HepG2 (cell line): ENCODE measurements at regions not wholly inside any gene's neighbourhood (a gene's known extent, or its start where the extent isn't known, plus 50 kb on each side); places are given as distances from the start of the nearest gene placed in this dataset.

Experiments
- CHD2 ChIP-seq: IDR thresholded peaks from 2 replicates; pipeline ENCODE4 v1.6.1; 2011; ENCODE audit warnings: low read depth, low read length, improper control_type of control experiment
- EP300 ChIP-seq, 3 experiments: sonication (generic) in 1 of 3; formaldehyde crosslinking in 1 of 3; IDR thresholded peaks; 2 replicates each; pipeline versions ENCODE4 v1.5.1 to v1.6.1; 2011 to 2020; ENCODE audit warnings: low read depth in 2 of 3, low read length in 2 of 3, borderline replicate concordance in 1 of 3, improper control_type of control experiment in 1 of 3, mild to moderate bottlenecking in 1 of 3, missing genetic modification reagents in 1 of 3, moderate library complexity in 1 of 3
- ESRRA ChIP-seq: sonication (generic); formaldehyde crosslinking; IDR thresholded peaks from 2 replicates; pipeline ENCODE4 v1.5.1; 2020; ENCODE audit warnings: mild to moderate bottlenecking, low read depth, missing genetic modification reagents
- NAIF1 ChIP-seq: sonication (generic); formaldehyde crosslinking; IDR thresholded peaks from 2 replicates; pipeline ENCODE4 v1.5.0; 2020; ENCODE audit warnings: mild to moderate bottlenecking, missing genetic modification reagents, borderline replicate concordance
- NR3C1 ChIP-seq: sonication (generic); formaldehyde crosslinking; IDR thresholded peaks from 2 replicates; pipeline ENCODE4 v1.4.0; 2020; ENCODE audit warnings: missing genetic modification reagents
- POLR2A ChIP-seq, 2 experiments: IDR thresholded peaks; 2 replicates each; pipeline ENCODE4 v1.6.1; 2011; ENCODE audit warnings: low read depth in 2 of 2, low read length in 2 of 2, mild to moderate bottlenecking in 1 of 2, moderate library complexity in 1 of 2; ENCODE audit not compliant: insufficient read depth in 1 of 2
- PPARG ChIP-seq: conservative IDR thresholded peaks from 2 replicates; pipeline ENCODE4 v1.6.1; 2016; ENCODE audit warnings: missing biosample characterization, missing genetic modification reagents
- TRIM24 ChIP-seq: sonication (generic); formaldehyde crosslinking; IDR thresholded peaks from 2 replicates; pipeline ENCODE4 v1.8.0; 2022; ENCODE audit warnings: mild to moderate bottlenecking, missing genetic modification reagents
- ZFP36 ChIP-seq: fragments of 150-350 bp; IDR thresholded peaks from 2 replicates; pipeline ENCODE4 v1.6.1; 2018; ENCODE audit warnings: borderline replicate concordance, low read length, low read depth; ENCODE audit not compliant: partially characterized antibody
- TF ChIP-seq, protein P1 (sequence below): IDR thresholded peaks from 2 replicates; pipeline ENCODE4 v1.6.1; 2016
- TF ChIP-seq, protein P2 (sequence below): sonication (generic); formaldehyde crosslinking; IDR thresholded peaks from 2 replicates; pipeline ENCODE4 v1.5.0; 2020; ENCODE audit warnings: mild to moderate bottlenecking, missing genetic modification reagents, moderate library complexity
- TF ChIP-seq, protein P3 (sequence below): IDR thresholded peaks from 2 replicates; pipeline ENCODE4 v1.6.1; 2016; ENCODE audit warnings: low read depth, control low read depth
- TF ChIP-seq, protein P4 (sequence below): sonication (generic); formaldehyde crosslinking; conservative IDR thresholded peaks from 2 replicates; pipeline ENCODE4 v1.4.0; 2020; ENCODE audit warnings: missing genetic modification reagents
- TF ChIP-seq, protein P5 (sequence below): sonication (generic); formaldehyde crosslinking; IDR thresholded peaks from 2 replicates; pipeline ENCODE4 v1.4.0; 2020; ENCODE audit warnings: mild to moderate bottlenecking, missing genetic modification reagents

DNA sequence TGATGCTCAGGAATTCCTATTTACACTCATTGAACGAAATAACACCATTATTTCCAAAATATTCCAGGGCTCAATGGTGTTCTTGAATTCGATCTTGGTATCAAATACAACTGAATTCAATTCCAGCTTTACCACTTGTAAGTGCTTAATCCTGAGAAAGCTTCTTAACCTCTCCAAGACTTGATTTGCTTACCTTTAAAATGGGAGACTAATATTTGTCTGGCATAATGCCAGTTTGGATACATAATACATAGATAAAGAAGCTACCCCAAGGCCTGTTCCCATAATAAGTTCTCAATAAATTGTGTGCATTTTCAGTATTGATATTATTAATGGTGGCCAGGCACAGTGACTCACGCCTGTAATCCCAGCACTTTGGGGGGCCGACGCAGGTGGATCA, 368.9 kb upstream of the MAF start:
- TF ChIP-seq, protein P1, sequence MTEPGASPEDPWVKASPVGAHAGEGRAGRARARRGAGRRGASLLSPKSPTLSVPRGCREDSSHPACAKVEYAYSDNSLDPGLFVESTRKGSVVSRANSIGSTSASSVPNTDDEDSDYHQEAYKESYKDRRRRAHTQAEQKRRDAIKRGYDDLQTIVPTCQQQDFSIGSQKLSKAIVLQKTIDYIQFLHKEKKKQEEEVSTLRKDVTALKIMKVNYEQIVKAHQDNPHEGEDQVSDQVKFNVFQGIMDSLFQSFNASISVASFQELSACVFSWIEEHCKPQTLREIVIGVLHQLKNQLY: no peak
- TF ChIP-seq POLR2A (IDR thresholded peaks at IDR 0.05; ENCODE audit: insufficient read depth in 1 of 2, low read depth in 2 of 2, low read length in 2 of 2): no peak
- no peak for TF ChIP-seq ZFP36
- TF ChIP-seq, protein P2, sequence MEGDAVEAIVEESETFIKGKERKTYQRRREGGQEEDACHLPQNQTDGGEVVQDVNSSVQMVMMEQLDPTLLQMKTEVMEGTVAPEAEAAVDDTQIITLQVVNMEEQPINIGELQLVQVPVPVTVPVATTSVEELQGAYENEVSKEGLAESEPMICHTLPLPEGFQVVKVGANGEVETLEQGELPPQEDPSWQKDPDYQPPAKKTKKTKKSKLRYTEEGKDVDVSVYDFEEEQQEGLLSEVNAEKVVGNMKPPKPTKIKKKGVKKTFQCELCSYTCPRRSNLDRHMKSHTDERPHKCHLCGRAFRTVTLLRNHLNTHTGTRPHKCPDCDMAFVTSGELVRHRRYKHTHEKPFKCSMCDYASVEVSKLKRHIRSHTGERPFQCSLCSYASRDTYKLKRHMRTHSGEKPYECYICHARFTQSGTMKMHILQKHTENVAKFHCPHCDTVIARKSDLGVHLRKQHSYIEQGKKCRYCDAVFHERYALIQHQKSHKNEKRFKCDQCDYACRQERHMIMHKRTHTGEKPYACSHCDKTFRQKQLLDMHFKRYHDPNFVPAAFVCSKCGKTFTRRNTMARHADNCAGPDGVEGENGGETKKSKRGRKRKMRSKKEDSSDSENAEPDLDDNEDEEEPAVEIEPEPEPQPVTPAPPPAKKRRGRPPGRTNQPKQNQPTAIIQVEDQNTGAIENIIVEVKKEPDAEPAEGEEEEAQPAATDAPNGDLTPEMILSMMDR (CRISPR knock-in tag): no peak
- TF ChIP-seq EP300 (IDR thresholded peaks at IDR 0.05; ENCODE audit: low read depth in 2 of 2, low read length in 2 of 2): no peak
- no peak for TF ChIP-seq EP300 (CRISPR knock-in tag; IDR thresholded peaks at IDR 0.05; ENCODE audit: borderline replicate concordance)
- no peak for TF ChIP-seq TRIM24 (CRISPR knock-in tag)
- TF ChIP-seq, protein P3, sequence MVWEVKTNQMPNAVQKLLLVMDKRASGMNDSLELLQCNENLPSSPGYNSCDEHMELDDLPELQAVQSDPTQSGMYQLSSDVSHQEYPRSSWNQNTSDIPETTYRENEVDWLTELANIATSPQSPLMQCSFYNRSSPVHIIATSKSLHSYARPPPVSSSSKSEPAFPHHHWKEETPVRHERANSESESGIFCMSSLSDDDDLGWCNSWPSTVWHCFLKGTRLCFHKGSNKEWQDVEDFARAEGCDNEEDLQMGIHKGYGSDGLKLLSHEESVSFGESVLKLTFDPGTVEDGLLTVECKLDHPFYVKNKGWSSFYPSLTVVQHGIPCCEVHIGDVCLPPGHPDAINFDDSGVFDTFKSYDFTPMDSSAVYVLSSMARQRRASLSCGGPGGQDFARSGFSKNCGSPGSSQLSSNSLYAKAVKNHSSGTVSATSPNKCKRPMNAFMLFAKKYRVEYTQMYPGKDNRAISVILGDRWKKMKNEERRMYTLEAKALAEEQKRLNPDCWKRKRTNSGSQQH (CRISPR knock-in tag): no peak
- no peak for TF ChIP-seq PPARG (CRISPR knock-in tag)
- TF ChIP-seq, protein P4, sequence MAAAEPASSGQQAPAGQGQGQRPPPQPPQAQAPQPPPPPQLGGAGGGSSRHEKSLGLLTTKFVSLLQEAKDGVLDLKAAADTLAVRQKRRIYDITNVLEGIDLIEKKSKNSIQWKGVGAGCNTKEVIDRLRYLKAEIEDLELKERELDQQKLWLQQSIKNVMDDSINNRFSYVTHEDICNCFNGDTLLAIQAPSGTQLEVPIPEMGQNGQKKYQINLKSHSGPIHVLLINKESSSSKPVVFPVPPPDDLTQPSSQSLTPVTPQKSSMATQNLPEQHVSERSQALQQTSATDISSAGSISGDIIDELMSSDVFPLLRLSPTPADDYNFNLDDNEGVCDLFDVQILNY: no peak
- TF ChIP-seq NAIF1 (CRISPR knock-in tag): no peak
- TF ChIP-seq, protein P5, sequence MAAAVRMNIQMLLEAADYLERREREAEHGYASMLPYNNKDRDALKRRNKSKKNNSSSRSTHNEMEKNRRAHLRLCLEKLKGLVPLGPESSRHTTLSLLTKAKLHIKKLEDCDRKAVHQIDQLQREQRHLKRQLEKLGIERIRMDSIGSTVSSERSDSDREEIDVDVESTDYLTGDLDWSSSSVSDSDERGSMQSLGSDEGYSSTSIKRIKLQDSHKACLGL (CRISPR knock-in tag): no peak
- no peak for TF ChIP-seq CHD2
- no peak for TF ChIP-seq NR3C1 (CRISPR knock-in tag)
- no peak for TF ChIP-seq ESRRA (CRISPR knock-in tag)
